Neural cell (in vitro differentiated cells): ENCODE measurements at regions not wholly inside any gene's neighbourhood (a gene's known extent, or its start where the extent isn't known, plus 50 kb on each side); places are given as distances from the start of the nearest gene placed in this dataset.

ENCODE experiments used
- H2AFZ ChIP-seq: fragments of 200-600, 300-800 bp; sonication (generic), shearing (Covaris generic); 2 replicates; pipeline ENCODE4 v1.6.0; 2014; ENCODE audit warnings: low read depth, mild to moderate bottlenecking, antibody characterized with exemption, low read length, moderate library complexity
- H3F3A ChIP-seq: fragments of 200-600 bp; shearing (Covaris generic); 2 replicates; pipeline ENCODE4 v1.6.1; 2016; ENCODE audit warnings: mild to moderate bottlenecking, moderate library complexity, mixed read lengths, antibody characterized with exemption, low read length; ENCODE audit not compliant: insufficient read depth, poor library complexity, severe bottlenecking
- H3K27ac ChIP-seq: fragments of 200-600, 300-800 bp; sonication (generic), shearing (Covaris generic); 2 replicates; pipeline ENCODE4 v1.5.1; 2014; ENCODE audit warnings: mild to moderate bottlenecking, low read length, moderate library complexity
- H3K27me3 ChIP-seq: fragments of 300-800, 200-600 bp; sonication (generic), shearing (Covaris generic); 2 replicates; pipeline ENCODE4 v1.6.0; 2014; ENCODE audit warnings: mild to moderate bottlenecking, low read depth, low read length, moderate library complexity; ENCODE audit not compliant: insufficient read depth
- H3K36me3 ChIP-seq: fragments of 300-800, 200-600 bp; sonication (generic), shearing (Covaris generic); 2 replicates; pipeline ENCODE4 v1.5.1; 2014; ENCODE audit warnings: mild to moderate bottlenecking, antibody characterized with exemption, low read length, moderate library complexity; ENCODE audit not compliant: insufficient read depth
- H3K4me2 ChIP-seq: fragments of 300-800, 200-600 bp; sonication (generic), shearing (Covaris generic); 2 replicates; pipeline ENCODE4 v1.6.0; 2014; ENCODE audit warnings: mild to moderate bottlenecking, low read length
- H3K4me3 ChIP-seq: fragments of 300-800, 200-600 bp; sonication (generic), shearing (Covaris generic); 2 replicates; pipeline ENCODE4 v1.5.1; 2014; ENCODE audit warnings: mild to moderate bottlenecking, low read length, moderate library complexity
- H3K79me2 ChIP-seq: fragments of 200-600 bp; shearing (Covaris generic); replicated peaks from 2 replicates; pipeline ENCODE4 v1.6.0; 2014; ENCODE audit warnings: mild to moderate bottlenecking, low read length, moderate library complexity; ENCODE audit not compliant: insufficient read depth
- H3K9ac ChIP-seq: fragments of 300-800, 200-600 bp; sonication (generic), shearing (Covaris generic); 2 replicates; pipeline ENCODE4 v1.6.1; 2016; ENCODE audit warnings: mild to moderate bottlenecking, low read length, mixed read lengths
- H3K9me2 ChIP-seq: fragments of 200-600 bp; shearing (Covaris generic); 2 replicates; pipeline ENCODE4 v1.6.1; 2016; ENCODE audit warnings: mild to moderate bottlenecking, low read length, mixed read lengths; ENCODE audit not compliant: insufficient read depth
- H3K9me3 ChIP-seq: fragments of 200-600, 300-800 bp; sonication (generic), shearing (Covaris generic); 2 replicates; pipeline ENCODE4 v1.6.1; 2016; ENCODE audit warnings: mild to moderate bottlenecking, mixed run types, low read length, moderate library complexity, mixed read lengths
- H4K20me1 ChIP-seq: fragments of 200-600 bp; shearing (Covaris generic); 2 replicates; pipeline ENCODE4 v1.6.1; 2016; ENCODE audit warnings: mild to moderate bottlenecking, mixed run types; ENCODE audit not compliant: insufficient read depth
- EP300 ChIP-seq: fragments of 450-650 bp; conservative IDR thresholded peaks from 2 replicates; pipeline ENCODE4 v1.6.1; 2014; ENCODE audit warnings: antibody characterized with exemption, mild to moderate bottlenecking, moderate library complexity; ENCODE audit not compliant: poor library complexity, severe bottlenecking
- EZH2 ChIP-seq: fragments of 200-600, 300-800 bp; shearing (Covaris generic), sonication (generic); IDR thresholded peaks from 2 replicates; pipeline ENCODE4 v1.6.1; 2014; ENCODE audit warnings: antibody characterized with exemption, low read length, borderline replicate concordance, mild to moderate bottlenecking; ENCODE audit not compliant: insufficient read depth, poor library complexity, severe bottlenecking
- MXI1 ChIP-seq: fragments of 450-650 bp; conservative IDR thresholded peaks from 2 replicates; pipeline ENCODE4 v1.6.1; 2014; ENCODE audit warnings: antibody characterized with exemption, mild to moderate bottlenecking; ENCODE audit not compliant: poor library complexity, severe bottlenecking
- POLR2AphosphoS5 ChIP-seq: IDR thresholded peaks from 2 replicates; pipeline ENCODE4 v1.6.1; 2012
- RAD21 ChIP-seq: fragments of 450-650 bp; conservative IDR thresholded peaks from 2 replicates; pipeline ENCODE4 v1.6.1; 2014; ENCODE audit warnings: antibody characterized with exemption, mild to moderate bottlenecking, moderate library complexity
- SMC3 ChIP-seq: fragments of 450-650 bp; conservative IDR thresholded peaks from 2 replicates; pipeline ENCODE4 v1.6.1; 2014; ENCODE audit warnings: antibody characterized with exemption, mild to moderate bottlenecking, moderate library complexity; ENCODE audit not compliant: poor library complexity
- TAF1 ChIP-seq: IDR thresholded peaks from 2 replicates; pipeline ENCODE4 v1.6.1; 2012; ENCODE audit warnings: low read depth
- TF ChIP-seq, protein P1 (sequence below): IDR thresholded peaks from 2 replicates; pipeline ENCODE4 v1.6.1; 2012; ENCODE audit warnings: borderline replicate concordance
- TF ChIP-seq, protein P2 (sequence below): fragments of 450-650 bp; IDR thresholded peaks from 2 replicates; pipeline ENCODE4 v1.5.1; 2014; ENCODE audit warnings: antibody characterized with exemption, mild to moderate bottlenecking, moderate library complexity; ENCODE audit not compliant: poor library complexity, severe bottlenecking

DNA sequence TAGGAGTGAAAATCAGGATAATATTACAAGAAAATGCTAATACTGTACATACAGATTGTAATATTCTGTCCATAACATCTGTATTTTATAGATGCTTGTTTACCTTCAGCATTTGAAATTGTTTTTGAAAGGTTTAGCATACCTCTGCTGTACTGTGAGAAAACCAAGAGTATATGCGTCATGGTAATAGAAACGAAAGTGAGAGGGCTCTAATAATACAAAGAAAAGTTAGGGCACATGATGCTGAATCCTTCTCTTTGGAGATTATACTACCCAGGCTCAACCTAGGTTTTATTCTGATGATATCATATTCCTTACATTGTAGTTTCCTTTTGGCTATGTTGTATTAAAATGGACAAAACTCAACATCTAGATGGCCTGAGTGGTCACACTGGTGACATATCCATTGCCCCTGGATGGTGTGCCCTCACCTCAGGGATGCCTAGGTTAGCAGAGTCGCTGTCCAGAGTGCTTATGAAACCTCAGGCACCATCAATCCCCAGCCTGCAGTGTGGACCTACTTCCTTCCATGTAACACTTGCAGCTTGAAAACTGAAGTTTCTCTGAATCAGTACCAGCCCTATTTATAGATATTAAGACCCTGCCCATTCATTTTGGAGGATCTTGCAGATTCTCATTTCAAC, 253.7 kb downstream of the KCTD12 start:
- no peaks in the 10 kb centered on the region for H3K27me3 ChIP-seq
- H4K20me1 ChIP-seq: no peaks in the 10 kb centered on the region
- H3K9me2 ChIP-seq: no peaks in the 10 kb centered on the region
- H3F3A ChIP-seq: no peaks in the 10 kb centered on the region
- H3K9ac ChIP-seq: no peak overlapping the region
- no peak for TF ChIP-seq SMC3
- no peak for TF ChIP-seq EZH2
- TF ChIP-seq, protein P1, sequence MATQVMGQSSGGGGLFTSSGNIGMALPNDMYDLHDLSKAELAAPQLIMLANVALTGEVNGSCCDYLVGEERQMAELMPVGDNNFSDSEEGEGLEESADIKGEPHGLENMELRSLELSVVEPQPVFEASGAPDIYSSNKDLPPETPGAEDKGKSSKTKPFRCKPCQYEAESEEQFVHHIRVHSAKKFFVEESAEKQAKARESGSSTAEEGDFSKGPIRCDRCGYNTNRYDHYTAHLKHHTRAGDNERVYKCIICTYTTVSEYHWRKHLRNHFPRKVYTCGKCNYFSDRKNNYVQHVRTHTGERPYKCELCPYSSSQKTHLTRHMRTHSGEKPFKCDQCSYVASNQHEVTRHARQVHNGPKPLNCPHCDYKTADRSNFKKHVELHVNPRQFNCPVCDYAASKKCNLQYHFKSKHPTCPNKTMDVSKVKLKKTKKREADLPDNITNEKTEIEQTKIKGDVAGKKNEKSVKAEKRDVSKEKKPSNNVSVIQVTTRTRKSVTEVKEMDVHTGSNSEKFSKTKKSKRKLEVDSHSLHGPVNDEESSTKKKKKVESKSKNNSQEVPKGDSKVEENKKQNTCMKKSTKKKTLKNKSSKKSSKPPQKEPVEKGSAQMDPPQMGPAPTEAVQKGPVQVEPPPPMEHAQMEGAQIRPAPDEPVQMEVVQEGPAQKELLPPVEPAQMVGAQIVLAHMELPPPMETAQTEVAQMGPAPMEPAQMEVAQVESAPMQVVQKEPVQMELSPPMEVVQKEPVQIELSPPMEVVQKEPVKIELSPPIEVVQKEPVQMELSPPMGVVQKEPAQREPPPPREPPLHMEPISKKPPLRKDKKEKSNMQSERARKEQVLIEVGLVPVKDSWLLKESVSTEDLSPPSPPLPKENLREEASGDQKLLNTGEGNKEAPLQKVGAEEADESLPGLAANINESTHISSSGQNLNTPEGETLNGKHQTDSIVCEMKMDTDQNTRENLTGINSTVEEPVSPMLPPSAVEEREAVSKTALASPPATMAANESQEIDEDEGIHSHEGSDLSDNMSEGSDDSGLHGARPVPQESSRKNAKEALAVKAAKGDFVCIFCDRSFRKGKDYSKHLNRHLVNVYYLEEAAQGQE: no peak
- no peak for TF ChIP-seq POLR2AphosphoS5
- TF ChIP-seq, protein P2, sequence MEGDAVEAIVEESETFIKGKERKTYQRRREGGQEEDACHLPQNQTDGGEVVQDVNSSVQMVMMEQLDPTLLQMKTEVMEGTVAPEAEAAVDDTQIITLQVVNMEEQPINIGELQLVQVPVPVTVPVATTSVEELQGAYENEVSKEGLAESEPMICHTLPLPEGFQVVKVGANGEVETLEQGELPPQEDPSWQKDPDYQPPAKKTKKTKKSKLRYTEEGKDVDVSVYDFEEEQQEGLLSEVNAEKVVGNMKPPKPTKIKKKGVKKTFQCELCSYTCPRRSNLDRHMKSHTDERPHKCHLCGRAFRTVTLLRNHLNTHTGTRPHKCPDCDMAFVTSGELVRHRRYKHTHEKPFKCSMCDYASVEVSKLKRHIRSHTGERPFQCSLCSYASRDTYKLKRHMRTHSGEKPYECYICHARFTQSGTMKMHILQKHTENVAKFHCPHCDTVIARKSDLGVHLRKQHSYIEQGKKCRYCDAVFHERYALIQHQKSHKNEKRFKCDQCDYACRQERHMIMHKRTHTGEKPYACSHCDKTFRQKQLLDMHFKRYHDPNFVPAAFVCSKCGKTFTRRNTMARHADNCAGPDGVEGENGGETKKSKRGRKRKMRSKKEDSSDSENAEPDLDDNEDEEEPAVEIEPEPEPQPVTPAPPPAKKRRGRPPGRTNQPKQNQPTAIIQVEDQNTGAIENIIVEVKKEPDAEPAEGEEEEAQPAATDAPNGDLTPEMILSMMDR: no peak
- no peak for TF ChIP-seq EP300
- TF ChIP-seq MXI1: no peak
- no peak for TF ChIP-seq RAD21
- no peak for TF ChIP-seq TAF1
- H3K4me3 ChIP-seq: no peak overlapping the region
- H2AFZ ChIP-seq: no peak overlapping the region
- H3K27ac ChIP-seq: no peak overlapping the region
- no peak overlapping the region for H3K4me2 ChIP-seq
- H3K9me3 ChIP-seq: peaks cover under 1% of the 10 kb centered on the region
- no peaks in the 10 kb centered on the region for H3K79me2 ChIP-seq
- H3K36me3 ChIP-seq: no peaks in the 10 kb centered on the region

DNA sequence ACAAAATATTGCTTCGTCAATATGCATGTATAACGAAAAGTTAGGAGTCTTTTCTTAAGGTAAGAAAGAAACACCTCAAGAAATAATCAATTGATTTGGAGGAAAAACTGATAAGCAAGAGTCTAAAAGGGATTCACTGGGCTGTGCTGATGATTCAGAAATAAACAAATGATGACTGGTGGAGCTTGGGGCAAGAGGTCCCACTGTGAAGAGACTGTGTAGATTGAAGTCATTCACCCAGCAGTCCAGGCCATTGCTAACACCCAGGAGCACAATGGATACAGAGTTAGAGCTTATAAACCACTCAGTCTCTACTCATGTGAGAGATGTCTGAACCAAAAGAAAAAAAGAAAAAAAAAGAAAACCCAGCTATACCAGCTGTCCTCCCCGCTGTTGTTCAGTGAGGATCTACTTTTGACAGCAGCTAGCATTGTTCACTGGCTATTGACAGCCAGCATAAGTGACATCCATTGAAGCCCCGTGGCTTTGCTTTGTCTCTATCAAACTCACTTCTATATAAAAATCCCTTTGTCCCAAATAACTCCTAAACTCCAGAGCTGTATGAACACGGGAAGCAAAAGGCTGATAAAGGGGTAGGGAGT, 255.5 kb downstream of the KCTD12 start:
- H3K9me3 ChIP-seq: peaks cover 4% of the 10 kb centered on the region
- no peak overlapping the region for H2AFZ ChIP-seq
- no peaks in the 10 kb centered on the region for H3K36me3 ChIP-seq
- H3K4me2 ChIP-seq: no peak overlapping the region
- no peak overlapping the region for H3K9ac ChIP-seq
- no peaks in the 10 kb centered on the region for H3F3A ChIP-seq
- H3K27ac ChIP-seq: no peak overlapping the region
- no peaks in the 10 kb centered on the region for H3K9me2 ChIP-seq
- TF ChIP-seq POLR2AphosphoS5 (no peak), MXI1 (no peak), SMC3 (no peak), TAF1 (no peak), RAD21 (no peak), EZH2 (no peak), EP300 (no peak)
- TF ChIP-seq, protein P1: no peak
- TF ChIP-seq, protein P2: no peak
- no peaks in the 10 kb centered on the region for H4K20me1 ChIP-seq
- H3K27me3 ChIP-seq: no peaks in the 10 kb centered on the region
- H3K79me2 ChIP-seq: no peaks in the 10 kb centered on the region
- H3K4me3 ChIP-seq: no peak overlapping the region
